HG03354 (cell line): ENCODE measurements at regions not wholly inside any gene's neighbourhood (a gene's known extent, or its start where the extent isn't known, plus 50 kb on each side); places are given as distances from the start of the nearest gene placed in this dataset.

Experiments used
- ATAC-seq: cut with Tn5 transposase; IDR thresholded peaks from one replicate; pipeline ENCODE4 v1.9.1; 2021; ENCODE audit warnings: mild to moderate bottlenecking; ENCODE audit not compliant: unreplicated experiment, poor library complexity, severe bottlenecking

DNA sequence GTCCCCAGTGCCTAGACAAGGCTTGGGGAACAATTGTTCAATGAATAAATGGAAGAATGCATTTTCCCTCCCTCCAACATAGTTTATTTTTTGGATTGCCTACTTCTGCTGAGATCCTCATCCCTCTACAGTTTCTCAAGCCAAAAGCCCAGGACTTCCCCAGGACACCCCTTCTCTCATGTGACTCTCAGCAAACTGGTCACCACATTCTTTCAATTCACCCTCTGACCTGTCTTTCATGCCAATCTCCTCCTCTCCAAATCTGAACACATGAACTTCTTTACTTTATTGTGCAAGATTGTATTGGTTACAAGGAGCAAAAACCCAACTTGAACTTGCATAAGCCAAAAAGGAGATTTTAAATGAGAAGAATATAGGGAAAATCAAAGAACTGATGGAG, 103.2 kb upstream of the JUN start:
- no peak for ATAC-seq

DNA sequence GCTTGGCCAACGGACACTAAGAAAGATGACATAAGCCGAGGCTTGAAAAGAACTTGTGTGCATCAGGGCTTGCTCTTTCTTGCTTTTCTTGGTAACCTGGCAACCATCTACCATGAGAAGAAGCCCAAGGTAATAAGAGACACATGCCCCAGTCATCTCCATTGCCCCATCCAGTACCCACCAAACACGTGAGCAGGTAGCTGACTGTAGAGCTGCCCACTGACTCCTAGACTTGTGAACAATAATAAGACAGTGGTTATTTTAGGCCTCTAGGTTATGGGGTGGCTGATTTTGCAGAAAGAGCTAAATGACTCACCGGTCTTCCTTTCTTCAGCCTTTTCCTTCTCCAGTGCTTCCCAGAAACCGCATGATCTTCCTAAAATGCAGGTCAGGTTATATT, 105.0 kb upstream of the JUN start:
- no peak for ATAC-seq

- no peak for ATAC-seq
Measured at GRCh38 chr1:58890113-58890512, 106.3 kb upstream of the JUN start.

DNA sequence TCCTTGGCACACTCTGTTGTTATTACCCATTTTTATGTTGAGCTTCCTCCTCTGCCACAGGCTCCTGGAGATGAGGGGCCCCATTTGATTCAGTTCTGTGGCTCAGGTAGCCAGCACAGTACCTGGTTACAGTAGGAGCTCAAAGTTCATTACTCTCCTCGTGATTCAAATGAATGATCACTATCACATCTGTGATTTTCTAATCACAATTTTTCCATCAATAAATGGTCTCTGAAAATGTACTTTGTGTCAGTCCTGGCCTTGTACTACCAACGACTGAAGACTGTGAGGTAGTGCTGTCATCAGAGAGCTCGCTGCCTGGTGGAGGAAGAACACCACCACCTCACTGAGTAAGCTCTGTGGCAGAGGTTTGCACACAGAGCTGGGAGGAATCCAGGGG, 106.8 kb upstream of the JUN start:
- no peak for ATAC-seq

DNA sequence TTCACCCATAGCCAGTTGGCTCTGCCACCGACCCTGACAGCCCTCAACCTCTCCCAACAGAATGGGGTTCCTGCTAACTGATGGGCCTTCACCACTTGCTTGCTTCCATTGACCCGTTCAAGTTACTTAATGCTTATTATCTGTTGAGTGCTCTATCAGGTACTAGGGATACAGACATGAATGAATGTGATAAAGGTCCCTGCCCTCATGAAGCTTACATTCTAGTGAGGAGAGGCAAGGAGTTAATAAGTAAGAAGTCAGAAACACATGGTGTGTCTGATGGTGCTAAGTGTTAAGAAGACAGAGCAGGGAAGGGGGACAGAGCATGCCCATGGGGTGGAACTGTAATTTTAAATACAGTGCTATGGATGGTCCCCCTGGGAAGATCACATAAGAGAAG, 107.5 kb upstream of the JUN start:
- no peak for ATAC-seq

DNA sequence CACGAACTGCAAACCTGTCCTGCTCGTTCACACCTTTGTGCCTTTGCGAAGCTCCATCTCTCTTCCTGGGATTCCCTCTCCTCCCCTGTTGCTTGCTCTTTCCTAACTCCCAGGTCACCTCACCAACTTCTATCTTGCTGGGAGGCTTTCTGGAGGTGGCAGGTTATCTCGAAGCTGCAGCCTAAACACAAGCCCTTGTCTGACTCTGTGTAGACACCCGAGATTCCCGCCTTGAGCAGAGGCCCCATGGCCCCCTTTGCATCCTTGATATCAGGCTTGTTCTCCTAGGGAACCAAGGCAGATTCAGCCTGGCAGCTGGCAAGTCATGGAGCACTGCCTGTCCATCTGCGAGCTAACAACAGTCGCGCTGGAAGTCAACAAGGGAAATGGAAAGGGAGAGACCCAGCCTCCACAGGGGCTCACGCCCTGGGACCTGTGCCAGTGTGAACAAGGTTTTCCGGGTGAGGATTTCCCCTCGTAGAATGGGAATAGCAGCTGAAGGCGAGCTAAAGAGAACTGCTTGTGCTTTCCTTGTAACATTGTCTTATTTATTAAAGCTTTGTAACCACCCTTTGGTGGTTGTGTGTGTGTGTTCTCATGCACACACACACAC, 109.5 kb upstream of the JUN start:
- no peak for ATAC-seq

GRCh38 chr1:58895082-58895481, 111.2 kb upstream of the JUN start:
- ATAC-seq = peak; percentile 69

- peak; percentile 36 for ATAC-seq
Measured at GRCh38 chr1:58895559-58896145, 111.8 kb upstream of the JUN start.

GRCh38 chr1:58896246-58897183, 112.7 kb upstream of the JUN start:
- ATAC-seq = no peak

DNA sequence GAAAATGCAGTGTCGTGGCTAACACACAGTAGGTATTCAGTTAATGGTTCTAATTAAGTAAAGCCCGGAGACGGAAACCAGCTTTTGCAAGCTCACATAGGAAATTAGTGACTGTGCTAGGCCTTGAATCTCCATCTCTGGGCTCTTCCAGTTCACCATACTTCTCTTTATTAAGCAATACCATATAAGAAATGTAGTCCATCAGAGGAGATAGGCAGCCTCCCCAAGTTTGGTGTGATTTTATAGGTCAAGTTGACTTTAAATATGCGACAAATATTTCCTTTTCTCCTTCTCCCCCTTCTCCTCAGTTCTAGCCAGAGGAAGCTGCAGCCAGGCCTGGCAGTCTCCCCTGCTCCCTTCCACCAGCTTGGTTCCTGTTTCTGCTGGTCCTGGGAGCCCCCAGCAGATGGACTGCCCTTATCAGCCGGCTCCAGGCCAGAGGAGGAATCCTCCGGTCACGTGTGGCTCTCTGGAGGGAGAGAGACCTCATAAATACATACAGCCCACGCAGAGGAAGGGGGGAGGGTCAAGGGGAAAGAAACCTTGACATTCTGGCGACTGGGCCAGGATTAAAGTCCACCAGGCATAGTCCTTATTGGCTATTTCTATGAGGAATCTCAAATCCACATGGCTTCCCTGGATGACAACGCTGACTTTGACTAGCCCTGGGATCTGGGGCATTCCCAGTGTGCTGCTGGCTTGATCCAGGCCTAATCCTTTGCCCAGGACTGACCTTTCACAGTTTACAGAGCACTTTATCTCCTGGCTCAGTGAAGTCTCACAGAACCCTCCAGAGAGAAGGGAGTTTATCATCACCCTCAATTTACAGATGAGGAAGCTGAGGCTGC, 115.1 kb upstream of the JUN start:
- no peak for ATAC-seq

- no peak for ATAC-seq
Measured at GRCh38 chr1:58899587-58900271, 115.9 kb upstream of the JUN start.

DNA sequence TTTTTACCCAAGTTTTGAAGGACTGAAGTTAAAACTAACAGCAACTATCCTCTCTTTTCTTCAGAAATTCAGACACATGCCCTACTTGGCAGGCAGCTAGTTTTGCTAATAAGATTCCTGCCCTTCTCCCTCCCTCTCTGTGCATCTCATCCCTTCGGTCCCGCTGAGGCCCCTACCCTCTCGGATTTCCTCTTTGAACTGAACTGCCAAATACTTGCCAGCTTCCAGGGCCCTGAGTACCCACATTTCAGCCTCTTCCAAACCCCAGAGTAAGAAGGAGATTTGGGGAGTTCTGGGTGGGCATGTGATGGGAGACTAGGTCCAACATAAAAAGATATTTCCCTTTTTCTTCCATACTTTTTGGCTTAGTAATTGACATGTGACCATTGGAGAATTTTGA, 116.5 kb upstream of the JUN start:
- ATAC-seq = no peak

DNA sequence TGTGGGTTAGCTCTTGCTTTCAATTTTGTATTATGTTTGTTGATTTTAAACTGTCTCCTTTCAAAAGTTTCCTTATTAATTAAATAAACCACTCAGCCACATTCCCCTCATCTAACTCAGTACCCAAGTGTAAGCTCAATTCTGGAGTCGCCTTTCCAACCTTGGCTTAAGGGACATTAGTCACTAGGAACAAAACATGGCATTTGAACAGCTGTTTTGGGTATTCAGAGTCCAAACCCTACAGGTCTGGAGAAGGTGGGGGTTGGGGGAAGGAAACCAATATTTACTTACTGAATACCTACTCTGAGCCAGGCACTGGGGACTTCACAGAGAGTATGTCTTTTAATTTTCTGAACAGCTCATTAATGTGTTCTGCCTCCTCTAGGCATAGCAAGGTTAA, 117.2 kb upstream of the JUN start:
- no peak for ATAC-seq

DNA sequence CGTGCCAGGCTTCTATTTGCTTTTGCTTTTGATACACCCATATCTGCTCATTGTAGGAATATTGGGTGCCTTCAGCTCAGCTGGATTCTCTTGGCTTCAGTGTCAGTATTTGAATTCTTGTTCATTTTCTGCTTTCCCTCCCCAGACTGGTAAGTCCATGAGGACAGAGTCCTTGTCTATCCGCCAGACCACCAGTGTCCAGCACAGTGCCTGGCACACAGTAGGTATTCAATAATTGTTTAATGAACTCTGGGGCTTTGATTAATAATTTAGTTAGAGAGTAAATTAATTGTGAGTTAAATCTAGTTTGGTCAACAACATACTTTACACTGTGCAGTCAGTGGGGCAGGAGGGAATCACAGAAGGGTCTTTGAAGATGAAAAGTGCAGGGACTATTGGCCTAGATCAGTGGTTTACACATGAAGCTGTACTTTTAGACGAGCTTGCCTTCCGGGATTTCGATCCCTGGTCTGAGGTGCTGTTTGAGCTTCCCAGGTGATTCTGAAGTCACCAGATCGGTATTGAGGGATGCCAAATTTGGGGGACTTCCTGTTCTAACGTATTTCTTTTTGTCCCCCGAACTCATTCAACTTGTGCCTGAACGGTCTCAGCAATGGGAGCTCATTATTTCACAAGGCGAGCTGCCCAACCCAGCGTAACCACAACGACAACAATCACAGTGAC, 119.1 kb upstream of the JUN start:
- peak; percentile 0 for ATAC-seq

DNA sequence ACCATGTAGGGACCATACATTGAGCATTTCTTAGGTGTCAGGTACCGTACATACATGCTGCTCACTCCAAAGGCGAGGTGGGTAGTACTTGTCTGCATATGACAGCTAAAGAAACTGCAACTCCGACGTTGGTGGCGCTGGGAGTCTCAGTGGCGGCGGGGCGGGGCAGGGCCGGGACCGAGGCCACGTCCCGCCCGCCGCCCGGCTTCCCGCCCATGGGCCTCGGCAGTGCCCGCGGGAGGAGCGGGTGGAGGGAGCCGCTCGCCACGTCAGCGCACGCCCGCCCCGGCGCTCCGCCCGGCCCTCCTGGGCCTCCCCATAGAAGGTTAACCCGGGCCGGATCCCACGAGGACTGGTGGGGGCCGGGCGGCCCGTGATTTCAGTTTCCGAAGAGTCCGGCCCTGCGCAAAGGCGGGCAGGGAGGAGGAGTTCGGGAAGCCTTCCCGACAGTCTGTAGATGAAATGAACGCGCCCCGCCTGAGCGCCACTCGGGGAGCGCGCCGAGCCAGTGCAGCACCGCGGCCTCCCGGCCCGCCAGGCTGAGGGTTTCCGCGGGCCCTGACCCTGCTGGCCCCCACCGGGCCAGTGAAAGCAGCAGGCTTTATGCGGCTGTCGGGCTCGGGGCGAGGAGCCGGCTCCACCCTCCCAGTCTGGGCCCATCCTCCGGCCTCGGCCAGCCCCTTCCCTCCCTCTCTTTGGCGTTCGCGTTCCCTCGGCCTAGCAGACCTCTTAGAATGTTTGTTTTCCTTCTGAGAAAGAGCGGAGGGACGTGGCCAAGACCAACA, 119.9 kb upstream of the JUN start:
- ATAC-seq = peak; percentile 80

DNA sequence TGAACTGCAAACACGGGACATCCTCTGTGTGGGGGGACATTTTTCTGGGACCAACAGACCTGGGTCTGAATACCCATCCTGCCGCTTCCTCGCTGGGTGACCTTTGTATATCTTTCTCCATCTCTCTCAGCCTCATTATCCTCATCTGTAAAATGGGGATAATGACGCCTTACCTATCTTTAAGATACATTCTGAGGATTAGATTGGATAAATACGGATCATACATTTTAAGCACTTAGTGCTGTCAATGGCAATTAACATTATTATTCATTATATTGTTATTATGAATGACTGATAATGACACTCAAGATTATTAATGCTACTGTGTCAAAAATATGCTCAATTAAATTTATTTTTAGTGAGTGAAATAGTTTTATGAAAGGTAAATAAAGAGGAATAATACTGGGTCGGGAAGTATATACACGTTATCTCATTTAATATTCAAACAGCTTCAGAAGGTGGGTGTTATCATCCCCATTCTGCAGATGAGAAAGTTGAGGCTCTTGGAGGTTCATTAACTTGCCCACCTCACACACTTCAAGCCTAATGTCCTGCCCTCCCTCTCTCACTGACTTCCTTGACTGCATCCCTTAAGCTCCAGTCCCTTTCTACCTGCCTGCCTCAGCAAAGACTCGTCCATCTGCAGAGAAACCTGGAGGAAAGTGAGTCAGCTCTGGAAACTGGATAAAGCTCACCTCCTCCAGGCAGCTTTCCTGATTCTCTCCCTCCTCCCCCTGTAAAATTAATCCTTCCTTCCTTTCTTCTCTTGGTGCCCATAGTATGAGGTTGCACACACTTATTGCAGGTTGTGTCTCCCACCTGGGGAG, 120.7 kb upstream of the JUN start:
- no peak for ATAC-seq

DNA sequence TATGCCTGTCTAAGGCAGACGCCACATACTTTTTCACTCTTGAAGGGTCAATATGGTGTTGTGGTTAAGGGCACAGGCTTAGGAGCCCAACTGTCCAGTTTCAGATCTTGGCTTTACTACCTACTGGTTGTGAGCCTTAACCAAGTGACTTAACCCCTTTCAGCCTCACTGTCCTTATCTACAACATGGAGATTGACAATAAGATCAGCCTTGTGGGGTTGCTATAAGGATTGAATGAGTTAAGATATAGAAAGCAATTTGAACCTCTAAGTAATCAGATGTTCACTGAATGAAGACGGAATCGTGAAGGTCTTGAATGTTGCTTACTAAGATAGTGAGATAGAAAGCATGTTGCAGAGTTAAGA, 121.3 kb upstream of the JUN start:
- ATAC-seq = no peak
